Upper lobe of right lung (tissue), 1 donor: ENCODE measurements at regions not wholly inside any gene's neighbourhood (a gene's known extent, or its start where the extent isn't known, plus 50 kb on each side); places are given as distances from the start of the nearest gene placed in this dataset.

Source experiments
- ATAC-seq: fragments of 200-7000 bp; cut with Tn5 transposase; one replicate; pipeline ENCODE4 v1.9.1; 2020; ENCODE audit warnings: mild to moderate bottlenecking, moderate library complexity
- DNase-seq: peaks from one replicate; pipeline ENCODE4 v3.0.0-alpha.2; 2020
- H3K27ac ChIP-seq: fragments of 200-600 bp; one replicate; pipeline ENCODE4 v1.8.0; 2022
- H3K27me3 ChIP-seq: fragments of 200-600 bp; one replicate; pipeline ENCODE4 v1.8.0; 2022; ENCODE audit warnings: mild to moderate bottlenecking
- H3K36me3 ChIP-seq: fragments of 200-600 bp; one replicate; pipeline ENCODE4 v1.8.0; 2022
- H3K4me1 ChIP-seq: fragments of 200-600 bp; one replicate; pipeline ENCODE4 v1.8.0; 2022
- H3K4me3 ChIP-seq: fragments of 200-600 bp; one replicate; pipeline ENCODE4 v1.8.0; 2022; ENCODE audit warnings: mild to moderate bottlenecking
- H3K9me3 ChIP-seq: fragments of 200-600 bp; one replicate; pipeline ENCODE4 v1.8.0; 2022
- CTCF ChIP-seq: fragments of 200-600 bp; IDR thresholded peaks from one replicate; pipeline ENCODE4 v1.8.0; 2022; ENCODE audit warnings: antibody characterized with exemption
- intact Hi-C: fragments of 100-400 bp; cut with DNase I; formaldehyde crosslinking; loops from one replicate; pipeline ENCODE4 v1.11.0; 2022
- donor health status: DM: no; HTN: yes; CAD: no; lungs with severe emphysema.

- DNase-seq (no peak), ATAC-seq (no peak)
- H3K27me3 ChIP-seq, result no peaks in the 10 kb centered on the region
- no peak for TF ChIP-seq CTCF
- H3K4me3 ChIP-seq, result no peak overlapping the region
- no peaks in the 10 kb centered on the region for H3K9me3 ChIP-seq
- H3K27ac ChIP-seq, result no peak overlapping the region
- no peaks in the 10 kb centered on the region for H3K4me1 ChIP-seq
- intact Hi-C loops, result no loop called here
- H3K36me3 ChIP-seq, result no peaks in the 10 kb centered on the region
These were observed 339.8 kb upstream of the LINC00305 start for GRCh38 chr18:64488698-64489097.

DNA sequence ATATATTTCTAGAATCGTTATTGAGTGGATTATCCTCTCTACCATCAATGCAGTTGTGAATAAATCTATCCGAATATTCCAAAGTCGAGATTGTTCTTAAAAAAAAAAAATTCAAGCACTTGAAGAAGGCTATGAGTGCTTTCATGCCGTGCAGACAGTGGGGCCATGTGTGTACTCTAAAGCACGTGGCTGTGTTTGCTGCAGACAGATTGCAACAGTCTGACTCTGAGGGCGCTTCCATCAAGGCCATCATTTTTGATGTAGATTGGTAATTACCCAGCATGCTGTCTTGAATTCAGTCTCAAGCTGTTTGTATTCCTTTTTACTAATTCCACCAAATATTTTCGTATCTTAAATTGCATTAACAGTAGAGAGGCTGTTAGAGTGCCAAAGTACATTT is 325.9 kb upstream of the LINC00305 start:
- intact Hi-C loops, result no loop called here
- Histone ChIP-seq H3K27ac (no peak overlapping the region), H3K27me3 (no peaks in the 10 kb centered on the region), H3K9me3 (no peaks in the 10 kb centered on the region), H3K4me3 (no peak overlapping the region), H3K36me3 (no peaks in the 10 kb centered on the region), H3K4me1 (no peaks in the 10 kb centered on the region)
- ATAC-seq (no peak), DNase-seq (no peak)
- no peak for TF ChIP-seq CTCF

DNA sequence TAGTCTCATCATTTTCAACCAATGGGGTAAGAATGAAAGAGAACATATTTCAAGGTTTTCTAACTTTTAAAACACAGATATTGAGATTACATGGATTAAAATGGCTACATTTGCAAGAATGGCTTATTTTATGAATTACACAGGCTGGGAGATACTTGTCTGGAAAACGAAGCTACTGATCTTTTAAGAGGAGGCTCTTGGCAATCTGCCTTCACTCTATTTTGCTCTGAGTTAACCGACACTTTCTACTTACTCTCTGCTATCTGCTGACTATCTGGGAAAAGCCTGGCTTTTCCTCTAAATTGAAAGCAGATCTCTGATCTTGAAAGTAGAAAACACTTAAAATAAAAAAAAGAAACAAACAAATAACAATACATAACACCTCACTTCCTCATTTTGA is 325.4 kb upstream of the LINC00305 start:
- DNase-seq (no peak), ATAC-seq (no peak)
- H3K9me3 ChIP-seq, result no peaks in the 10 kb centered on the region
- no peaks in the 10 kb centered on the region for H3K36me3 ChIP-seq
- H3K27ac ChIP-seq, result no peak overlapping the region
- intact Hi-C loops, result no loop called here
- no peak overlapping the region for H3K4me3 ChIP-seq
- H3K4me1 ChIP-seq, result no peaks in the 10 kb centered on the region
- H3K27me3 ChIP-seq, result no peaks in the 10 kb centered on the region
- no peak for TF ChIP-seq CTCF

- intact Hi-C loops, result no loop called here
- Histone ChIP-seq H3K27ac (no peak overlapping the region), H3K27me3 (no peaks in the 10 kb centered on the region), H3K9me3 (no peaks in the 10 kb centered on the region), H3K36me3 (no peaks in the 10 kb centered on the region), H3K4me3 (no peak overlapping the region), H3K4me1 (no peaks in the 10 kb centered on the region)
- ATAC-seq, result no peak
- DNase-seq, result no peak
- no peak for TF ChIP-seq CTCF
These were observed 300.5 kb upstream of the LINC00305 start for GRCh38 chr18:64449434-64449833.

DNA sequence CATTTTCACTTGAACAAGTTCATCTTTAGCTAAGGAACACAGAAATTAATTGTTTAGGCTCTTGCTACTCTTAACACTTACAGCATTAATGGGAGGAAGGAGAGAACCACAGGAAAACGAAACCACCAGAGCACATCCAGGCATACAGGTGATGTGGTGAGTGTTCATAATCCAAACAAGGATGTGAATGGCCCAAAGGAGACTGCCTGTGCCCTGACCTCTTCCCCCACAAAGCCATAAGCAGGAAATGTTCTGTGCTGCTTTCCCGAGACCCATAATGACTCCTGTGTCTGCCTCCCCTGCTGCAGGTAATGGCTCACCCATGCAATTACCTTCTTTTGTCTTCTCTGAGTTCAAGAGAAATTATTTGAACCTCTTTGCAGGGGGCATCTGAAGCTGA is 295.9 kb upstream of the LINC00305 start:
- no peaks in the 10 kb centered on the region for H3K9me3 ChIP-seq
- no peaks in the 10 kb centered on the region for H3K27me3 ChIP-seq
- H3K4me3 ChIP-seq, result no peak overlapping the region
- DNase-seq (no peak), ATAC-seq (no peak)
- H3K4me1 ChIP-seq, result no peaks in the 10 kb centered on the region
- no peak overlapping the region for H3K27ac ChIP-seq
- no peak for TF ChIP-seq CTCF
- no peaks in the 10 kb centered on the region for H3K36me3 ChIP-seq
- intact Hi-C loops, result no loop called here

- Histone ChIP-seq H3K4me3 (no peak overlapping the region), H3K27me3 (no peaks in the 10 kb centered on the region), H3K27ac (no peak overlapping the region), H3K9me3 (peaks cover 4% of the 10 kb centered on the region), H3K36me3 (no peaks in the 10 kb centered on the region), H3K4me1 (no peaks in the 10 kb centered on the region)
- ATAC-seq, result no peak
- no peak for DNase-seq
- intact Hi-C loops, result no loop called here
- no peak for TF ChIP-seq CTCF
These were observed 289.3 kb upstream of the LINC00305 start for GRCh38 chr18:64438178-64438577.
